ENCODE measurements at regions not wholly inside any gene's neighbourhood (a gene's known extent, or its start where the extent isn't known, plus 50 kb on each side); places are given as distances from the start of the nearest gene placed in this dataset.
A peak's percentile ranks its signal among the peaks of the same experiment; 100 is the strongest.

DNA sequence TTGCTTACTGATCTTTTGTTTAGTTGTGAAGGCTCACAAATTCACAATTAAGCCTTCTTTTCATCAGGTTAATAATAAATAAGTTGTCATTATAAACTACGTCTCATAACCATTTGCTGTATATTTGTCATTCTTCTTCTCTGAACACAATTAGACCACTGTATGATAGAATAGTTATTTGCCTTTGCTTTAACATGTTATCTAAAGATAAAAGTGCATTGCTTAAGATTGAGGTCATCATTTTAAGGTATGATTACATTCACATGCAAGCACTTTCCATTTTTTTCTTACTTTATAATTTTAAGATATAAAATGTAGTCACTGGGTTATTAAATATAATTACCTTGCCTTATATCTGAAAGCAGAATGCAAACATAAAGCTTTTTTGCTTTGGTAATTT lies 80.1 kb upstream of the GLS start:
- no peaks in the 10 kb centered on the region for H3K27me3 ChIP-seq (replicated peaks; ENCODE audit: control insufficient read depth, insufficient read depth, low read length)
- H3K4me3 ChIP-seq (ENCODE audit: low read length) = no peak overlapping the region
- H3K9me3 ChIP-seq (ENCODE audit: control insufficient read depth, low read length) = no peaks in the 10 kb centered on the region
- no peak overlapping the region for H3K9ac ChIP-seq (ENCODE audit: low read length)
- H3K36me3 ChIP-seq (ENCODE audit: control insufficient read depth, insufficient read depth, low read length, severe bottlenecking) = no peaks in the 10 kb centered on the region
- H3K4me1 ChIP-seq (ENCODE audit: control insufficient read depth, insufficient read depth, low read length) = peaks cover 5% of the 10 kb centered on the region
- DNase-seq (ENCODE audit: low read depth) = no peak

DNA sequence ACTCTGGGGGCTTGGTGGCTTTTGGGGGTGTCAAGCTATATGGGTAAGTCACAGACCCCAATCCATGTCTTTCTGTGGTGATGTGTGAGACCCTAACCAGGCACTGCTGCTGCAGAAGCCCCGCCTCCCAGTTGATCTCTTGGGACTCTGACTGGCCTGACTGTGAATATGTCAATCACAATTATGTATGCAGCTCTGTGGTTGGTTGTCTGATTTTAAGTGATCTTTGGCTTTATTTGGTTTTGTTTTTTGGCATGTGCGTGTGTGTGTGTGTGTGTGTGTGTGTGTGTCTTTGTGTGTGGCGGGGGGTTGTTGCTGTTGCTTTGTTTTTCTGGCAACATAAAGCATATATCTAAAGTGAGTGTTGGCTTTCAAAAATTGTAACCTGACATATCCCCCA lies 78.5 kb upstream of the GLS start:
- no peaks in the 10 kb centered on the region for H3K36me3 ChIP-seq (ENCODE audit: control insufficient read depth, insufficient read depth, low read length, severe bottlenecking)
- no peak for DNase-seq (ENCODE audit: low read depth)
- H3K9me3 ChIP-seq (ENCODE audit: control insufficient read depth, low read length) = no peaks in the 10 kb centered on the region
- H3K4me3 ChIP-seq (ENCODE audit: low read length) = no peak overlapping the region
- H3K27me3 ChIP-seq (replicated peaks; ENCODE audit: control insufficient read depth, insufficient read depth, low read length) = no peaks in the 10 kb centered on the region
- H3K9ac ChIP-seq (ENCODE audit: low read length) = no peak overlapping the region
- H3K4me1 ChIP-seq (ENCODE audit: control insufficient read depth, insufficient read depth, low read length) = peaks cover 6% of the 10 kb centered on the region

DNA sequence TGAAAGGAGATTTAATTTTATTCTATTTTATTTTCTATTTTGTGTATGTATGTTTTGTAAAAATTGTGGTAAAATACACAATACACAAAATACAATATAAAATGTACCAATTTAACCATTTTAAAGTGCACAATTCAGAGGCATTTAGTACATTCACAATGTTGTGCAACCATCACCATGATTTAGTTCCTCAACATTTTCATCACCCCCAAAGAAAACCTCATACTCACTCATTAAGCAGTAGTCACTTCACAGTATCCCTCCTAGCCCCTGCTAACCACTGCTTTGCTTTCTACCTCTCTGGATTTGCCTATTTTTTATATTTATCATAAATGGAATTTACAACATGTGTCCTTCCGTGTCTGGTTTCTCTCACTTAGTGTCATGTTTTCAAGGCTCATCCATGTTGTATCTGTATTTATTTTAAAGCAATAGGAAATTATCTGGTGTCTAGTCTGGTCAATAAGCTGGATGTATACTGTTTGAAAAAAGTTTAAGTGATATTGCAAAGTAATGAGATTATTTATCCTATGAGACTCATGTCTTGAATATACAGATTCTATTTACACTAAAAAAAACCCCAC lies 77.9 kb upstream of the GLS start:
- Histone ChIP-seq H3K36me3 (ENCODE audit: control insufficient read depth, insufficient read depth, low read length, severe bottlenecking) (no peaks in the 10 kb centered on the region), H3K4me1 (ENCODE audit: control insufficient read depth, insufficient read depth, low read length) (peaks cover 6% of the 10 kb centered on the region), H3K27me3 (replicated peaks; ENCODE audit: control insufficient read depth, insufficient read depth, low read length) (no peaks in the 10 kb centered on the region), H3K4me3 (ENCODE audit: low read length) (no peak overlapping the region), H3K9me3 (ENCODE audit: control insufficient read depth, low read length) (no peaks in the 10 kb centered on the region), H3K9ac (ENCODE audit: low read length) (no peak overlapping the region)
- DNase-seq (ENCODE audit: low read depth) = no peak

DNA sequence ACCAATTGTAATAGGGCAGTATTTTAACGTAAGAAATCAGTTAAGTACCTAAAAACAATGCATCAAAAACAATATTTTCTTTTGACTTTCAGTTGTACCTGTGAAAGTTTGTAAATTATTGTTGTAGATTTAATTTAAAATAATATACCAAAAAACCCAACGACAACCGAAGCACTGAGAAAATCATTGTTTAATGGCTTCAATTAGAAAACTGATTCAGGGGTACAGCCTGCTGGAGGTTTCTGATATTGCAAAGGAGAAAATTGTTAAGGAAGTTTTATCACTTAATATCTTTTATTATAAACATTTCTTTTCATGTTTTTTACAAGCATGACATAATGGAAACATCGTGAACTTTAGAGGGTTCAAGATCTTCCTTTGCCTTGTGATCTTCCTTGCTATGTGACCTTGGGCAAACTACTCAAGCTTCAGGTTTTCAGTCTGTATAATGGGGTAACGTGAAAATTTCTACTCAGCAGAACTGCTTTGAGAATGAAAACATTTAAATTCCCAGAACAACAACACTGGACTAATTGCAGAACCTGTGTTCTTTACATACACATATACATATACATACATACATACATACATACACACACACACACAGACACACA lies 76.3 kb upstream of the GLS start:
- no peaks in the 10 kb centered on the region for H3K9me3 ChIP-seq (ENCODE audit: control insufficient read depth, low read length)
- H3K9ac ChIP-seq (ENCODE audit: low read length) = peak overlapping the region; percentile 5
- no peaks in the 10 kb centered on the region for H3K27me3 ChIP-seq (replicated peaks; ENCODE audit: control insufficient read depth, insufficient read depth, low read length)
- H3K36me3 ChIP-seq (ENCODE audit: control insufficient read depth, insufficient read depth, low read length, severe bottlenecking) = no peaks in the 10 kb centered on the region
- peaks cover 10% of the 10 kb centered on the region for H3K4me1 ChIP-seq (ENCODE audit: control insufficient read depth, insufficient read depth, low read length)
- H3K4me3 ChIP-seq (ENCODE audit: low read length) = no peak overlapping the region
- DNase-seq (ENCODE audit: low read depth) = peak; percentile 62

DNA sequence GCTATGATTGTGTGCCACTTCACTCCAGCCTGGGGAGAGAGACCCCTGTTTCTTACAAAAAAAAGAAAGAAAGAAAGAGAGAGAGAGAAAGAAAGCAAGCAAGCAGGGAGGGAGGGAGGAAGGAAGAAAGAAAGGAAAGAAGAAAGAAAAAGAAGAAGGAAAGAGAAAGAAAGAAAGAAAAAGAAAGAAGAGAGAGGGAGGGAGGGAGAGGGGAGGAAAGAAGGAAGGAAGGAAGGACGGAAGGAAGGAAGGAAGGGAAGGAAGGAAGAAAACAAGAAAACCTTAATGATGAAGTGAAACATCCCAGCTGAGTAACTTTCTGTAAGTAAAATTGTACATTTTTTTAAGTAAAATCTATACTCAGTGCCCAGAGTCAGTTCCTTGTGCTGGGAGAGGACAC lies 75.5 kb upstream of the GLS start:
- Histone ChIP-seq H3K27me3 (replicated peaks; ENCODE audit: control insufficient read depth, insufficient read depth, low read length) (no peaks in the 10 kb centered on the region), H3K9ac (ENCODE audit: low read length) (no peak overlapping the region), H3K4me1 (ENCODE audit: control insufficient read depth, insufficient read depth, low read length) (peaks cover 15% of the 10 kb centered on the region), H3K36me3 (ENCODE audit: control insufficient read depth, insufficient read depth, low read length, severe bottlenecking) (no peaks in the 10 kb centered on the region), H3K4me3 (ENCODE audit: low read length) (no peak overlapping the region), H3K9me3 (ENCODE audit: control insufficient read depth, low read length) (no peaks in the 10 kb centered on the region)
- DNase-seq (ENCODE audit: low read depth) = no peak

DNA sequence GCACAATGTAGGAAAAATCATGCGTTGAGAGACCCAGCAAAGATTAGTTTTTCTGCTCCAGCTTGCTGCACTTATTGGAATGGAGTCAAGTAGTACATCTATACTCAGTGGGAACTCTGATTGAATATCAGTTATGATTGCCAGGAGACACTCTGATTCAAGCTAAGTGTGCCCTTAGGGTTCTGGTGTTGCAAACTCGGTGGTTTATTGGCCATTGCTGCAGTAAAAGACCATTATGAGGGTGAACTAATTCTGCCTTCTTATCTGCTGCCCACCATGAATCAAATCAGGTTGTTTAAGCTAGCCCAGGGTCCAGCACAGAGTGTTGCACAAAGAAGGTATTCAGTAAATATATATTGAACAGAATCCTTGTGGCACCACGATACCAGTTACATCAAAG lies 74.8 kb upstream of the GLS start:
- Histone ChIP-seq H3K36me3 (ENCODE audit: control insufficient read depth, insufficient read depth, low read length, severe bottlenecking) (no peaks in the 10 kb centered on the region), H3K9ac (ENCODE audit: low read length) (no peak overlapping the region)

DNA sequence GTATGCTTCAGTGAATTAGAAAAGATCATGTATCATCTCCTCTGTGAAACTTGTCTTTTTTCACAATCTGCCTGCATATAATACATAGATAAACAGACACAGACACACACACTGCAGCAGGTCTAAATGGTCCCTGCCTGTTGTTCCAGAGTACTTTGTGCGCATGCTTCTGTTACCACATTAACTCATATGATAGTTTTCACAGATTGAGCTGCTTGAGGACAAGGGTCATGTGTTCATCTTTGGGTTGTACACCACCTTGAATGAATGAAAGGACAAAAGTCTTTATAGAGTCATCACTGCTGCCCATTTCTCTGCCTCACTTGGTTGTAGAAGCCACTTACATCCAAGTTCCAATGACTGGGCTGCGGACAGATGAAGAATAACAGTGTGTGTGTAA lies 72.7 kb upstream of the GLS start:
- H3K9me3 ChIP-seq (ENCODE audit: control insufficient read depth, low read length) = no peaks in the 10 kb centered on the region
- H3K4me1 ChIP-seq (ENCODE audit: control insufficient read depth, insufficient read depth, low read length) = peaks cover 21% of the 10 kb centered on the region
- no peaks in the 10 kb centered on the region for H3K27me3 ChIP-seq (replicated peaks; ENCODE audit: control insufficient read depth, insufficient read depth, low read length)
- H3K36me3 ChIP-seq (ENCODE audit: control insufficient read depth, insufficient read depth, low read length, severe bottlenecking) = no peaks in the 10 kb centered on the region
- H3K9ac ChIP-seq (ENCODE audit: low read length) = no peak overlapping the region
- no peak for DNase-seq (ENCODE audit: low read depth)
- no peak overlapping the region for H3K4me3 ChIP-seq (ENCODE audit: low read length)

More for the DNA sequence above, 74.8 kb upstream of the GLS start:
- DNase-seq (ENCODE audit: low read depth) = no peak
- peaks cover 15% of the 10 kb centered on the region for H3K4me1 ChIP-seq (ENCODE audit: control insufficient read depth, insufficient read depth, low read length)
- H3K9me3 ChIP-seq (ENCODE audit: control insufficient read depth, low read length) = no peaks in the 10 kb centered on the region
- no peak overlapping the region for H3K4me3 ChIP-seq (ENCODE audit: low read length)
- no peaks in the 10 kb centered on the region for H3K27me3 ChIP-seq (replicated peaks; ENCODE audit: control insufficient read depth, insufficient read depth, low read length)

DNA sequence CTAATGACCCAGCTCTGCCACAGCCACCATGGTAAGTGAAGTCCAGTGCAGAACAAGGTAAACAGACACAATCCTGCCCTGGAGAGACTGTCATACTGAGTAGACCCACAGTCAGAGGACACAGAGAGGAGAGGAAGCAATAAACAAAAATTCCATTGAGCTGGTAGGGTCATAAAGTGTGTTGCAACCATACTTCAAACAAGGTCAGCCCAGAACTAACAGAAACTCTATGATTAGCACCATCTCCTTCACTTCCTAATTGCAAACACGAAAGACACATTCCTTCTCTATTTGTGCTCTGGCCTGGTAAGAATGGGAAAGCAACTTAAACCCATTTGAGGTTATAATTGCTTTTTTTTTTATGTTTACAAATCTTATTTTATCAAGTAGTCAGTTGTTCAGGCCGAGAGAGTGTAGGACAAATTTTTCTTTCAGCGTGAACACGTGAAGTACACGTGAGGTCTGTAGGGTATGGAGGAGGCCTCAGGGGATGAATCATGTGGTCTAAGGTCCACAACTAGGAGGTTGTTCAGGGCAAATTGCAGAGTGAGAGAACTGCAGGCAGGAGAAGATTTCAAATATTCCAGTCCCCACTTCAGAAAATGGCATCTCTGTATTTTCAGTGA lies 71.4 kb upstream of the GLS start:
- H3K4me3 ChIP-seq (ENCODE audit: low read length) = no peak overlapping the region
- peaks cover 29% of the 10 kb centered on the region for H3K4me1 ChIP-seq (ENCODE audit: control insufficient read depth, insufficient read depth, low read length)

DNA sequence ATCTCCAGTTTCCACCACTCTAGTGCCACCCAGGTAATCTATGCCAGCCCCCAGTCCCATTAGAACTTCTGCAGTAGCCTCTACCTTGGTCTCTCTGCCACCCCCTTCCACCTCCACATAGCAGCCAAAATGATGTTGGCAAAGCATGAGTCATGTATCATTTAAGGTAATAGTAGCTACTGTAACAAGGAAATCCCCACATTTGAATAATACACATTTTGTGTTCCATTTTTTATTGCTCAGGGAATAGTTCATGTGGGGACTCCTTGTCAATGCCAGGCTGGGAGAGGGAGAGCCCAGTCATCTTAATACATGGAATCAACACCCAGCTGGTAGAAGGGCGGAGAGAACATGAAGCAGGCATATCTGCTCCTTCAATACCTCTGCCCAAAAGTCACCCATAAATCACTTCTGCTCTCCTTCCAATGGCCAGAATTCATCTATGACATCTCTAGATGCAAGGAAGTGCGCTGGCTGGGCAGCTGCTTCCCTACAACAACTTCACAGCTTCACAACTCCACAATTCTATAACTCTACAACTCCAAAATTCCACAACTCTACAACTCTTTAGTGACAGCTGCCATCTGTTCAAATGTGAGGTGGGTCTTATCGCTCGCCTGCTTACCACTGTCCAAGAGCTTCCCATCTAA lies 70.6 kb upstream of the GLS start:
- H3K27me3 ChIP-seq (replicated peaks; ENCODE audit: control insufficient read depth, insufficient read depth, low read length) = no peaks in the 10 kb centered on the region
- DNase-seq (ENCODE audit: low read depth) = no peak

More for the DNA sequence above, 71.4 kb upstream of the GLS start:
- no peaks in the 10 kb centered on the region for H3K27me3 ChIP-seq (replicated peaks; ENCODE audit: control insufficient read depth, insufficient read depth, low read length)
- H3K9me3 ChIP-seq (ENCODE audit: control insufficient read depth, low read length) = no peaks in the 10 kb centered on the region
- no peak overlapping the region for H3K9ac ChIP-seq (ENCODE audit: low read length)
- H3K36me3 ChIP-seq (ENCODE audit: control insufficient read depth, insufficient read depth, low read length, severe bottlenecking) = no peaks in the 10 kb centered on the region
- peak; percentile 10 for DNase-seq (ENCODE audit: low read depth)

DNA sequence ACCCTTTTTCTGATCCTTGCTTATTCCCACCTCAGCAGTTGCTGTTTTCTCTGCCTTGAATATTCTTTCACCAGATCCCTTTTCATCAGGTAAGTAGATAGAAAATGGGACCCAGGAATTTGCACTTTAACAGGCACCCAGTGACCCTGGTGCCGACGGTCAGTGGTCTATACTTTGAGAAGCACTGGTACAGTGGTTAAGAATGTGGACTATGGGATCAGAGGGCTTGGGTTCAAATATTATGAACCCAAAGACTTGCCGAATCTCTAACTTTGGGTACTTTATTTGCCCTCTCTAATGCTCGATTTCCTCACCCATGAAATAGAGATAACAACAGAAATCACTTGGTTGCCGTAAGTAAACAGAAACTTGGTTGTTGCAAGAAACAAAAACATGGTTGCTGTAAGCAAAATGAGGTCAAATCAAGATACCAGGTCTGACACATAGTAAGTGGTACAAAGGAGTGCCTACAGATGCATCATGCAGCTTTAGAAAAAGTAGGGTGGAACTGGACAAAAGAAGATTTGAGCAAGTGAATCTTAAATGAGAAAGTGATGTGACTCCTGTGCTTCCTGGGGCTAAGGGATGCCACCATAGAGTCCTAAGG lies 69.5 kb upstream of the GLS start:
- H3K4me1 ChIP-seq (ENCODE audit: control insufficient read depth, insufficient read depth, low read length) = peaks cover 25% of the 10 kb centered on the region
- H3K9me3 ChIP-seq (ENCODE audit: control insufficient read depth, low read length) = no peaks in the 10 kb centered on the region
- no peaks in the 10 kb centered on the region for H3K36me3 ChIP-seq (ENCODE audit: control insufficient read depth, insufficient read depth, low read length, severe bottlenecking)
- no peak overlapping the region for H3K9ac ChIP-seq (ENCODE audit: low read length)
- no peak for DNase-seq (ENCODE audit: low read depth)
- H3K4me3 ChIP-seq (ENCODE audit: low read length) = peak overlapping the region; percentile 1
- H3K27me3 ChIP-seq (replicated peaks; ENCODE audit: control insufficient read depth, insufficient read depth, low read length) = no peaks in the 10 kb centered on the region

More for the DNA sequence above, 70.6 kb upstream of the GLS start:
- no peak overlapping the region for H3K9ac ChIP-seq (ENCODE audit: low read length)
- H3K4me3 ChIP-seq (ENCODE audit: low read length) = no peak overlapping the region
- no peaks in the 10 kb centered on the region for H3K9me3 ChIP-seq (ENCODE audit: control insufficient read depth, low read length)
- H3K36me3 ChIP-seq (ENCODE audit: control insufficient read depth, insufficient read depth, low read length, severe bottlenecking) = no peaks in the 10 kb centered on the region
- H3K4me1 ChIP-seq (ENCODE audit: control insufficient read depth, insufficient read depth, low read length) = peaks cover 29% of the 10 kb centered on the region

DNA sequence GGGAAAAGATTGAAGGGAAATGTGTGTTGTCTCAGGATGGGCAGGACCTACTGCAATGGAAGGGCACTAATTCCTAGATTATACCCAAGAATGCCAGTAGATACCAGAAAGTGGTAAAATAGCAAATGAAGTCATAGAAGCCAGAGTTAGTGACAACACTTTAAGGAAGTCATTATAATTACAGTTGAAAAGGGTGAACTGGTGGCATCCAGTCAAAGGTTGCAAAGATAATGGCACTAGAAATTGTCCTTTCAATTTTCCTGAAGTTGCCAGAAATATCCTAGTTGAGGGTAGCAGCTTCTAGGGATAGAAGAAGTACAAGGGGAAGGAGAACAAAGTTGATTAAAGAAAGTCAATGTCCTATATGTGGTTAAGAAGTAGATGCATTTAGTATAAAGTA lies 68.8 kb upstream of the GLS start:
- H3K4me3 ChIP-seq (ENCODE audit: low read length) = peak overlapping the region; percentile 1
- H3K36me3 ChIP-seq (ENCODE audit: control insufficient read depth, insufficient read depth, low read length, severe bottlenecking) = no peaks in the 10 kb centered on the region
- no peaks in the 10 kb centered on the region for H3K9me3 ChIP-seq (ENCODE audit: control insufficient read depth, low read length)

More for the DNA sequence above, 68.8 kb upstream of the GLS start:
- Histone ChIP-seq H3K9ac (ENCODE audit: low read length) (no peak overlapping the region), H3K27me3 (replicated peaks; ENCODE audit: control insufficient read depth, insufficient read depth, low read length) (no peaks in the 10 kb centered on the region), H3K4me1 (ENCODE audit: control insufficient read depth, insufficient read depth, low read length) (peaks cover 25% of the 10 kb centered on the region)
- no peak for DNase-seq (ENCODE audit: low read depth)

Data from adipocyte (in vitro differentiated cells).